Gastrocnemius medialis (tissue), 4 donors: ENCODE measurements at regions not wholly inside any gene's neighbourhood (a gene's known extent, or its start where the extent isn't known, plus 50 kb on each side); places are given as distances from the start of the nearest gene placed in this dataset.

Experiments used
- POLR2A ChIP-seq, 2 donors: fragments of 450-650 bp; IDR thresholded peaks; one replicate each; pipeline ENCODE4 v1.6.1; 2017; ENCODE audit warnings: antibody characterized with exemption in 2 of 2, mild to moderate bottlenecking in 2 of 2, moderate library complexity in 2 of 2
- TF ChIP-seq, protein P1 (sequence below), 5 experiments: fragments of 450-650 bp in 3 of 5; fragments of 200-600 bp in 2 of 5; sonication (generic) in 2 of 5; IDR thresholded peaks in 4 of 5; conservative IDR thresholded peaks in 1 of 5; 1 replicate in 4 of 5; 2 replicates in 1 of 5; pipeline ENCODE4 v1.5.1; 2016 to 2019; ENCODE audit warnings: antibody characterized with exemption in 5 of 5, mild to moderate bottlenecking in 3 of 5, moderate library complexity in 3 of 5

DNA sequence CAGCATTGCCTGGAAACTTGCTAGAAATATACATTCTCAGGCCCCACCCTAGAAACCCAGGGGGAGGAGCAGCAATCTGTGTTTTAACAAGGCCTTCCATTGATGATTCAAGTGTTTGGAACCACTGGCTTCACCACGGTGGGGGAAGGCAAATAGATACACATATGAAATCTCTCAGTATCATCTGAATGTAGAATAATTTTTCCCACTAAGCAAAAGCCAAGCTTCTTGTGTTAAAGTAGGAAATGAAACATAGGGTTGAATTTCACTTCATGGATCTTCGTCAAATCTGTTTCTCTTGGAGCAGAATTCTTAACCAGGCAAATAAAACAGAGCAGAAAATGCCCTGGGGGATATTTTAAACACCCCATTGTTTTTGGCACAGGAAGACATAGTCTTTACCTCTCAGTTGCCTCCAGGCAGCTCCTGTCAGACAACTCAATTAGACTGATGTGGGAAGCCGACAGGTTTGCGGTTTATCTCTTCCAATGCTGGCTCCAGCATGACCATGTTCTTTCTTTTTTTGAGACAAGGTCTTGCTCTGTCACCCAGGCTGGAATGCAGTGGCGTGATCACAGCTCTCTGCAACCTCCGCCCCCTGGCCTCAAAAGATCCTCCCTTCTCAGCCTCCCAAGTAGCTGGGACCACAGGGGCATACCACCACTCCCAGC is 213.0 kb downstream of the FOXO1 start:
- TF ChIP-seq POLR2A (IDR thresholded peaks at IDR 0.05) = no peak
- TF ChIP-seq, protein P1, sequence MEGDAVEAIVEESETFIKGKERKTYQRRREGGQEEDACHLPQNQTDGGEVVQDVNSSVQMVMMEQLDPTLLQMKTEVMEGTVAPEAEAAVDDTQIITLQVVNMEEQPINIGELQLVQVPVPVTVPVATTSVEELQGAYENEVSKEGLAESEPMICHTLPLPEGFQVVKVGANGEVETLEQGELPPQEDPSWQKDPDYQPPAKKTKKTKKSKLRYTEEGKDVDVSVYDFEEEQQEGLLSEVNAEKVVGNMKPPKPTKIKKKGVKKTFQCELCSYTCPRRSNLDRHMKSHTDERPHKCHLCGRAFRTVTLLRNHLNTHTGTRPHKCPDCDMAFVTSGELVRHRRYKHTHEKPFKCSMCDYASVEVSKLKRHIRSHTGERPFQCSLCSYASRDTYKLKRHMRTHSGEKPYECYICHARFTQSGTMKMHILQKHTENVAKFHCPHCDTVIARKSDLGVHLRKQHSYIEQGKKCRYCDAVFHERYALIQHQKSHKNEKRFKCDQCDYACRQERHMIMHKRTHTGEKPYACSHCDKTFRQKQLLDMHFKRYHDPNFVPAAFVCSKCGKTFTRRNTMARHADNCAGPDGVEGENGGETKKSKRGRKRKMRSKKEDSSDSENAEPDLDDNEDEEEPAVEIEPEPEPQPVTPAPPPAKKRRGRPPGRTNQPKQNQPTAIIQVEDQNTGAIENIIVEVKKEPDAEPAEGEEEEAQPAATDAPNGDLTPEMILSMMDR (IDR thresholded peaks at IDR 0.05 in 4 of 5, conservative IDR thresholded peaks at IDR 0.05 in 1 of 5) = no peak
